Chondrocyte (in vitro differentiated cells): ENCODE measurements at regions not wholly inside any gene's neighbourhood (a gene's known extent, or its start where the extent isn't known, plus 50 kb on each side); places are given as distances from the start of the nearest gene placed in this dataset.
A peak's percentile ranks its signal among the peaks of the same experiment; 100 is the strongest.

Experiments
- DNase-seq: peaks from one replicate; pipeline ENCODE4 v3.0.0; 2021; ENCODE audit warnings: mixed read lengths, low spot score
- H3K27ac Mint-ChIP-seq: one replicate; pipeline ENCODE4 v1.8.0; 2021; ENCODE audit warnings: mild to moderate bottlenecking, moderate library complexity, mixed read lengths; ENCODE audit not compliant: unreplicated experiment
- H3K27me3 Mint-ChIP-seq: 2 replicates; pipeline ENCODE4 v1.8.0; 2021; ENCODE audit warnings: low read depth, mixed read lengths
- H3K36me3 Mint-ChIP-seq: 2 replicates; pipeline ENCODE4 v1.8.0; 2021; ENCODE audit warnings: low read depth, mixed read lengths
- H3K4me1 Mint-ChIP-seq: 2 replicates; pipeline ENCODE4 v1.8.0; 2021; ENCODE audit warnings: low read depth, mild to moderate bottlenecking, mixed read lengths
- H3K4me3 Mint-ChIP-seq: one replicate; pipeline ENCODE4 v1.8.0; 2021; ENCODE audit warnings: mild to moderate bottlenecking, moderate library complexity, mixed read lengths; ENCODE audit not compliant: unreplicated experiment
- H3K9me3 Mint-ChIP-seq: 2 replicates; pipeline ENCODE4 v1.8.0; 2021; ENCODE audit warnings: low read depth, mixed read lengths
- CTCF ChIP-seq: fragments of 200-600 bp; sonication (generic); IDR thresholded peaks from 2 replicates; pipeline ENCODE4 v1.5.0; 2021; ENCODE audit warnings: antibody characterized with exemption, mild to moderate bottlenecking, moderate library complexity

GRCh38 chr7:46567858-46568257 is 646.8 kb upstream of the IGFBP3 start:
- no peak overlapping the region for H3K4me3 Mint-ChIP-seq
- peaks cover 15% of the 10 kb centered on the region for H3K4me1 Mint-ChIP-seq
- peaks cover 1% of the 10 kb centered on the region for H3K36me3 Mint-ChIP-seq
- peaks cover 11% of the 10 kb centered on the region for H3K9me3 Mint-ChIP-seq
- H3K27me3 Mint-ChIP-seq: no peaks in the 10 kb centered on the region
- no peak overlapping the region for H3K27ac Mint-ChIP-seq
- TF ChIP-seq CTCF: no peak
- DNase-seq: no peak

- Mint-ChIP-seq H3K4me3 (no peak overlapping the region), H3K27me3 (no peaks in the 10 kb centered on the region), H3K4me1 (peaks cover 15% of the 10 kb centered on the region), H3K9me3 (peaks cover 7% of the 10 kb centered on the region), H3K36me3 (peaks cover 1% of the 10 kb centered on the region), H3K27ac (no peak overlapping the region)
- no peak for TF ChIP-seq CTCF
- DNase-seq: no peak
Measured at GRCh38 chr7:46566097-46566774, 645.2 kb upstream of the IGFBP3 start.

GRCh38 chr7:46565253-46566096 is 644.4 kb upstream of the IGFBP3 start:
- peaks cover 14% of the 10 kb centered on the region for H3K9me3 Mint-ChIP-seq
- TF ChIP-seq CTCF: no peak
- no peak overlapping the region for H3K4me3 Mint-ChIP-seq
- DNase-seq: no peak
- H3K27ac Mint-ChIP-seq: no peak overlapping the region
- H3K4me1 Mint-ChIP-seq: peaks cover 15% of the 10 kb centered on the region
- H3K36me3 Mint-ChIP-seq: peaks cover 1% of the 10 kb centered on the region
- no peaks in the 10 kb centered on the region for H3K27me3 Mint-ChIP-seq

GRCh38 chr7:46559194-46559832 is 638.2 kb upstream of the IGFBP3 start:
- Mint-ChIP-seq H3K27me3 (no peaks in the 10 kb centered on the region), H3K36me3 (peaks cover 1% of the 10 kb centered on the region), H3K4me3 (no peak overlapping the region), H3K27ac (peak overlapping the region; percentile 59), H3K9me3 (peaks cover 18% of the 10 kb centered on the region), H3K4me1 (peaks cover 10% of the 10 kb centered on the region)
- no peak for DNase-seq
- no peak for TF ChIP-seq CTCF

GRCh38 chr7:46558482-46559193 is 637.6 kb upstream of the IGFBP3 start:
- H3K4me3 Mint-ChIP-seq: no peak overlapping the region
- peaks cover under 1% of the 10 kb centered on the region for H3K36me3 Mint-ChIP-seq
- peak overlapping the region; percentile 59 for H3K27ac Mint-ChIP-seq

More at GRCh38 chr7:46558482-46559193, 637.6 kb upstream of the IGFBP3 start:
- no peak for TF ChIP-seq CTCF
- Mint-ChIP-seq H3K27me3 (no peaks in the 10 kb centered on the region), H3K9me3 (peaks cover 16% of the 10 kb centered on the region), H3K4me1 (peaks cover 10% of the 10 kb centered on the region)
- DNase-seq: no peak
